ENCODE measurements at regions not wholly inside any gene's neighbourhood (a gene's known extent, or its start where the extent isn't known, plus 50 kb on each side); places are given as distances from the start of the nearest gene placed in this dataset.

GRCh38 chr9:74293479-74293878 is 203.7 kb upstream of the RORB start:
- TF ChIP-seq CTCF (conservative IDR thresholded peaks at IDR 0.05; ENCODE audit: low read depth in 2 of 2) (no peak), NANOG (IDR thresholded peaks at IDR 0.05; ENCODE audit: borderline replicate concordance) (peak; percentile 91), REST (IDR thresholded peaks at IDR 0.05; ENCODE audit: unreplicated experiment) (no peak), EZH2 (IDR thresholded peaks at IDR 0.05; ENCODE audit: low read depth, unreplicated experiment) (no peak), EZH2phosphoT487 (IDR thresholded peaks at IDR 0.05; ENCODE audit: unreplicated experiment) (no peak)
